Endothelial cell of umbilical vein (primary cell): ENCODE measurements at regions not wholly inside any gene's neighbourhood (a gene's known extent, or its start where the extent isn't known, plus 50 kb on each side); places are given as distances from the start of the nearest gene placed in this dataset.

Source experiments
- BruUV-seq: library from RNA; stranded (reverse); fragments of 400-500 nt; replicated peaks from 2 replicates; lab custom pipeline; 2021; lab: Mats Ljungman, UMichigan
- CTCF ChIA-PET: fragments of 300-600, 350-600 bp; sonication (Branson Sonifier 250); formaldehyde crosslinking; loops from one replicate; lab custom pipeline; 2021; ENCODE audit warnings: antibody characterized with exemption, inconsistent platforms; lab: Charles Lee
- POLR2A ChIA-PET: fragments of 300-600, 350-600 bp; sonication (Branson Sonifier 250); formaldehyde crosslinking; loops from one replicate; lab custom pipeline; 2021; ENCODE audit warnings: antibody characterized with exemption, inconsistent platforms; lab: Charles Lee
- DNase-seq: peaks from one replicate; pipeline ENCODE4 v3.0.0-alpha.2; 2011; ENCODE audit warnings: low read depth, low spot score
- FAIRE-seq: peaks from 2 replicates; lab custom pipeline; 2011; peaks lifted over from hg19 to GRCh38; lab: Jason Lieb, UNC
- H2AFZ ChIP-seq: 2 replicates; pipeline ENCODE4 v1.6.0; 2012; ENCODE audit warnings: low read depth, low read length, control low read depth, inconsistent platforms
- H3K27ac ChIP-seq: 2 replicates; pipeline ENCODE4 v1.5.1; 2011; ENCODE audit warnings: low read depth, mild to moderate bottlenecking, control low read depth, low read length, moderate library complexity; ENCODE audit not compliant: insufficient read depth
- H3K27me3 ChIP-seq, 2 experiments: 2 replicates each; pipeline versions ENCODE4 v1.6.0 to v1.6.1; 2011; ENCODE audit warnings: low read length in 2 of 2, mixed read lengths in 1 of 2; ENCODE audit not compliant: control insufficient read depth in 2 of 2, insufficient read depth in 2 of 2
- H3K36me3 ChIP-seq, 2 experiments: 2 replicates in 1 of 2; 3 replicates in 1 of 2; pipeline ENCODE4 v1.5.1; 2011; ENCODE audit warnings: low read length in 2 of 2, mild to moderate bottlenecking in 1 of 2, moderate library complexity in 1 of 2; ENCODE audit not compliant: control insufficient read depth in 2 of 2, insufficient read depth in 2 of 2; ENCODE audit errors: extremely low read depth in 1 of 2
- H3K4me1 ChIP-seq: 3 replicates; pipeline ENCODE4 v1.5.1; 2011; ENCODE audit warnings: mild to moderate bottlenecking, low read length; ENCODE audit not compliant: control insufficient read depth, insufficient read depth; ENCODE audit errors: extremely low read depth
- H3K4me2 ChIP-seq: 2 replicates; pipeline ENCODE4 v1.6.1; 2011; ENCODE audit warnings: low read length, control low read depth, mixed read lengths; ENCODE audit not compliant: insufficient read depth
- H3K4me3 ChIP-seq, 3 experiments: fragments of 200-600 bp in 1 of 3; sonication (generic), shearing (Covaris generic) in 1 of 3; replicated peaks in 1 of 3; 2 replicates each; pipeline ENCODE4 v1.5.1; 2011 to 2016; ENCODE audit warnings: control low read depth in 3 of 3, low read length in 3 of 3, mild to moderate bottlenecking in 2 of 3, inconsistent platforms in 1 of 3, low read depth in 1 of 3, moderate library complexity in 1 of 3; ENCODE audit not compliant: insufficient read depth in 1 of 3
- H3K79me2 ChIP-seq: 2 replicates; pipeline ENCODE4 v1.6.0; 2012; ENCODE audit warnings: low read length, inconsistent platforms; ENCODE audit not compliant: control insufficient read depth, insufficient read depth
- H3K9ac ChIP-seq: replicated peaks from 2 replicates; pipeline ENCODE3; 2011; ENCODE audit warnings: low read length, control low read depth; ENCODE audit not compliant: insufficient read depth; ENCODE audit errors: extremely low read depth
- H3K9me1 ChIP-seq: replicated peaks from 3 replicates; pipeline ENCODE4 v1.6.0; 2011; ENCODE audit warnings: mild to moderate bottlenecking, low read length; ENCODE audit not compliant: control insufficient read depth, insufficient read depth; ENCODE audit errors: extremely low read depth
- H3K9me3 ChIP-seq: replicated peaks from 2 replicates; pipeline ENCODE4 v1.5.1; 2012; ENCODE audit warnings: low read length, inconsistent platforms; ENCODE audit not compliant: control insufficient read depth, insufficient read depth
- H4K20me1 ChIP-seq: replicated peaks from 2 replicates; pipeline ENCODE3; 2011; ENCODE audit warnings: mild to moderate bottlenecking, low read length; ENCODE audit not compliant: control insufficient read depth, insufficient read depth; ENCODE audit errors: extremely low read depth
- EZH2 ChIP-seq: IDR thresholded peaks from 2 replicates; pipeline ENCODE4 v1.6.1; 2012; ENCODE audit warnings: borderline replicate concordance, low read depth, mild to moderate bottlenecking, moderate library complexity, low read length, inconsistent platforms; ENCODE audit not compliant: severe bottlenecking
- FOS ChIP-seq: IDR thresholded peaks from 2 replicates; pipeline ENCODE4 v1.6.1; 2011; ENCODE audit warnings: mild to moderate bottlenecking, low read length, moderate library complexity, borderline replicate concordance; ENCODE audit not compliant: insufficient read depth
- GATA2 ChIP-seq: IDR thresholded peaks from 2 replicates; pipeline ENCODE4 v1.7.0; 2011; ENCODE audit warnings: low read depth, mild to moderate bottlenecking, moderate library complexity, mixed read lengths, low read length; ENCODE audit not compliant: insufficient read length, insufficient read depth
- JUN ChIP-seq: IDR thresholded peaks from 2 replicates; pipeline ENCODE4 v1.6.1; 2011; ENCODE audit warnings: borderline replicate concordance, low read depth; ENCODE audit not compliant: insufficient read length, insufficient read depth
- MAX ChIP-seq: IDR thresholded peaks from 2 replicates; pipeline ENCODE4 v1.6.1; 2011; ENCODE audit not compliant: insufficient read depth, insufficient read length
- MYC ChIP-seq: IDR thresholded peaks from one replicate; pipeline ENCODE4 v1.6.1; 2011; ENCODE audit warnings: mild to moderate bottlenecking, low read depth, low read length
- POLR2A ChIP-seq: IDR thresholded peaks from 2 replicates; pipeline ENCODE4 v1.6.1; 2012; ENCODE audit warnings: low read depth, mild to moderate bottlenecking, control low read depth, low read length
- POLR2AphosphoS5 ChIP-seq: IDR thresholded peaks from 2 replicates; pipeline ENCODE4 v1.6.1; 2012; ENCODE audit warnings: low read depth, mild to moderate bottlenecking, control low read depth, low read length, moderate library complexity; ENCODE audit not compliant: insufficient read depth
- dilution Hi-C: fragments of 300-500 bp; cut with MboI; formaldehyde crosslinking; loops from one replicate; pipeline ENCODE4 v1.15.0; 2019; ENCODE audit warnings: low sequenced_read_pairs; ENCODE audit not compliant: extremely low pct_ligation_motif_present
- intact Hi-C: fragments of 100-400 bp; cut with micrococcal nuclease; formaldehyde crosslinking; loops from one replicate; pipeline ENCODE4 v1.10.0; 2022
- TF ChIP-seq, protein P1 (sequence below), 2 donors: IDR thresholded peaks; 1 replicate in 1 of 2; 2 replicates in 1 of 2; pipeline ENCODE4 v1.5.1; 2011; ENCODE audit warnings: low read length in 2 of 2, mild to moderate bottlenecking in 2 of 2, moderate library complexity in 2 of 2, control low read depth in 1 of 2, inconsistent platforms in 1 of 2, low read depth in 1 of 2; ENCODE audit not compliant: insufficient read depth in 1 of 2; ENCODE audit errors: extremely low read depth in 1 of 2

DNA sequence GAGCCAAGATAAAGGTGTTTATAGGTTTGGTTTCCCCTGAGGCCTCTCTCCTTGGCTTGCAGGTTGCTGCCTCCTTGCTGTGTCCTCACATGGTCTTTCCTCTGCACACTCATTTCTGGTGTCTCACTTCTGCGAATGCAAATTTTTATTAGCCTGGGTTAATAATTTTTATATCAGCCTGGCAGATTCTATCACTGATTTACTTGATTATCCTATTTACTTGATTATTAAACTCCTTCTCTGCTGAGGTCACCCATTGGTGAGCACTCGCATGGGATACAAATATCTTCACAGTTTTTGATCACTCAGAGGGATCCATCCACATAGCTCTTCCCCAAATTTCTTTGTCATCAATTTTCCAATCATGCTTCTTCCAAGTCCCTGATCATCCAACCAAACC lies 90.9 kb upstream of the IGLL5 start:
- no peak for DNase-seq
- H3K4me2 ChIP-seq: no peak overlapping the region
- dilution Hi-C loops: no loop called here
- intact Hi-C loops: no loop called here
- H3K9me1 ChIP-seq: no peaks in the 10 kb centered on the region
- H3K4me3 ChIP-seq: no peak overlapping the region
- peaks cover 0 to 1% of the 10 kb centered on the region in 2 experiments for H3K27me3 ChIP-seq
- no peak overlapping the region for H3K27ac ChIP-seq
- FAIRE-seq: no peak
- POLR2A ChIA-PET: no interaction called here
- H3K4me1 ChIP-seq: no peaks in the 10 kb centered on the region
- no peaks in the 10 kb centered on the region for H3K79me2 ChIP-seq
- TF ChIP-seq JUN (no peak), MYC (no peak), FOS (no peak), GATA2 (no peak), EZH2 (no peak), POLR2A (no peak), POLR2AphosphoS5 (no peak), MAX (no peak)
- H3K36me3 ChIP-seq: no peaks in the 10 kb centered on the region
- H2AFZ ChIP-seq: no peak overlapping the region
- no TSS peak for BruUV-seq
- H3K9ac ChIP-seq: no peak overlapping the region
- CTCF ChIA-PET: interaction anchor here (1.0 kb wide), 1 partner anchor 13 kb away, joined by 5 read pairs; no protein-coding TSS in a partner anchor
- H3K9me3 ChIP-seq: no peaks in the 10 kb centered on the region
- no peaks in the 10 kb centered on the region for H4K20me1 ChIP-seq

- dilution Hi-C loops (no loop called here), intact Hi-C loops (no loop called here)
- CTCF ChIA-PET: interaction anchor here (1.0 to 2.2 kb wide), 6 partner anchors 9 to 79 kb away, joined by 3 to 12 read pairs (median 4); no protein-coding TSS in a partner anchor
- FAIRE-seq (no peak), DNase-seq (no peak)
- Histone ChIP-seq H3K9me1 (no peaks in the 10 kb centered on the region), H4K20me1 (no peaks in the 10 kb centered on the region), H3K27me3 (peaks cover 0 to 1% of the 10 kb centered on the region in 2 experiments), H2AFZ (no peak overlapping the region), H3K9ac (no peak overlapping the region), H3K36me3 (no peaks in the 10 kb centered on the region), H3K27ac (no peak overlapping the region), H3K4me1 (no peaks in the 10 kb centered on the region), H3K4me2 (no peak overlapping the region), H3K9me3 (no peaks in the 10 kb centered on the region), H3K79me2 (no peaks in the 10 kb centered on the region), H3K4me3 (no peak overlapping the region)
- TF ChIP-seq, protein P1, sequence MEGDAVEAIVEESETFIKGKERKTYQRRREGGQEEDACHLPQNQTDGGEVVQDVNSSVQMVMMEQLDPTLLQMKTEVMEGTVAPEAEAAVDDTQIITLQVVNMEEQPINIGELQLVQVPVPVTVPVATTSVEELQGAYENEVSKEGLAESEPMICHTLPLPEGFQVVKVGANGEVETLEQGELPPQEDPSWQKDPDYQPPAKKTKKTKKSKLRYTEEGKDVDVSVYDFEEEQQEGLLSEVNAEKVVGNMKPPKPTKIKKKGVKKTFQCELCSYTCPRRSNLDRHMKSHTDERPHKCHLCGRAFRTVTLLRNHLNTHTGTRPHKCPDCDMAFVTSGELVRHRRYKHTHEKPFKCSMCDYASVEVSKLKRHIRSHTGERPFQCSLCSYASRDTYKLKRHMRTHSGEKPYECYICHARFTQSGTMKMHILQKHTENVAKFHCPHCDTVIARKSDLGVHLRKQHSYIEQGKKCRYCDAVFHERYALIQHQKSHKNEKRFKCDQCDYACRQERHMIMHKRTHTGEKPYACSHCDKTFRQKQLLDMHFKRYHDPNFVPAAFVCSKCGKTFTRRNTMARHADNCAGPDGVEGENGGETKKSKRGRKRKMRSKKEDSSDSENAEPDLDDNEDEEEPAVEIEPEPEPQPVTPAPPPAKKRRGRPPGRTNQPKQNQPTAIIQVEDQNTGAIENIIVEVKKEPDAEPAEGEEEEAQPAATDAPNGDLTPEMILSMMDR (IDR thresholded peaks at IDR 0.05; ENCODE audit: extremely low read depth in 1 of 2, insufficient read depth in 1 of 2, low read depth in 1 of 2, low read length in 2 of 2): no peak
- TF ChIP-seq POLR2A: no peak
- no peak for TF ChIP-seq EZH2
- no TSS peak for BruUV-seq
- POLR2A ChIA-PET: no interaction called here
Observed at GRCh38 chr22:22798232-22798616, 89.4 kb upstream of the IGLL5 start.
